GM21825 (cell line): ENCODE measurements at regions not wholly inside any gene's neighbourhood (a gene's known extent, or its start where the extent isn't known, plus 50 kb on each side); places are given as distances from the start of the nearest gene placed in this dataset.

Experiments
- ATAC-seq: cut with Tn5 transposase; IDR thresholded peaks from one replicate; pipeline ENCODE4 v1.9.1; 2021; ENCODE audit warnings: mild to moderate bottlenecking, moderate library complexity; ENCODE audit not compliant: unreplicated experiment

- no peak for ATAC-seq
Measured at GRCh38 chr5:128591598-128592455, 53.8 kb upstream of the FBN2 start.

- no peak for ATAC-seq
Measured at GRCh38 chr5:128596071-128596470, 58.0 kb upstream of the FBN2 start.

GRCh38 chr5:128597156-128597555 is 59.1 kb upstream of the FBN2 start:
- no peak for ATAC-seq

GRCh38 chr5:128613128-128613527 is 75.1 kb upstream of the FBN2 start:
- ATAC-seq: no peak

- ATAC-seq: no peak
Measured at GRCh38 chr5:128613766-128614165, 75.7 kb upstream of the FBN2 start.

GRCh38 chr5:128615578-128615977 is 77.5 kb upstream of the FBN2 start:
- no peak for ATAC-seq

GRCh38 chr5:128626536-128627090 is 88.6 kb upstream of the FBN2 start:
- ATAC-seq: no peak

- ATAC-seq: no peak
Measured at GRCh38 chr5:128627939-128628338, 89.9 kb upstream of the FBN2 start.

- ATAC-seq: no peak
Measured at GRCh38 chr5:128629157-128629556, 91.1 kb upstream of the FBN2 start.

GRCh38 chr5:128630121-128630520 is 92.1 kb upstream of the FBN2 start:
- no peak for ATAC-seq

- no peak for ATAC-seq
Measured at GRCh38 chr5:128631771-128632170, 93.7 kb upstream of the FBN2 start.

GRCh38 chr5:128632264-128632663 is 94.2 kb upstream of the FBN2 start:
- ATAC-seq: no peak

GRCh38 chr5:128633901-128634300 is 95.9 kb upstream of the FBN2 start:
- ATAC-seq: no peak

GRCh38 chr5:128635379-128635778 is 97.3 kb upstream of the FBN2 start:
- no peak for ATAC-seq

GRCh38 chr5:128636361-128636760 is 98.3 kb upstream of the FBN2 start:
- ATAC-seq: no peak

GRCh38 chr5:128637031-128637430 is 99.0 kb upstream of the FBN2 start:
- ATAC-seq: no peak

GRCh38 chr5:128641861-128642260 is 103.8 kb upstream of the FBN2 start:
- no peak for ATAC-seq

GRCh38 chr5:128644863-128645262 is 106.8 kb upstream of the FBN2 start:
- ATAC-seq: no peak

- ATAC-seq: no peak
Measured at GRCh38 chr5:128645581-128645980, 107.5 kb upstream of the FBN2 start.

- no peak for ATAC-seq
Measured at GRCh38 chr5:128646176-128646575, 108.1 kb upstream of the FBN2 start.

GRCh38 chr5:128649192-128649591 is 111.1 kb upstream of the FBN2 start:
- no peak for ATAC-seq

GRCh38 chr5:128662997-128663396 is 125.0 kb upstream of the FBN2 start:
- no peak for ATAC-seq
